ENCODE measurements at regions not wholly inside any gene's neighbourhood (a gene's known extent, or its start where the extent isn't known, plus 50 kb on each side); places are given as distances from the start of the nearest gene placed in this dataset.

DNA sequence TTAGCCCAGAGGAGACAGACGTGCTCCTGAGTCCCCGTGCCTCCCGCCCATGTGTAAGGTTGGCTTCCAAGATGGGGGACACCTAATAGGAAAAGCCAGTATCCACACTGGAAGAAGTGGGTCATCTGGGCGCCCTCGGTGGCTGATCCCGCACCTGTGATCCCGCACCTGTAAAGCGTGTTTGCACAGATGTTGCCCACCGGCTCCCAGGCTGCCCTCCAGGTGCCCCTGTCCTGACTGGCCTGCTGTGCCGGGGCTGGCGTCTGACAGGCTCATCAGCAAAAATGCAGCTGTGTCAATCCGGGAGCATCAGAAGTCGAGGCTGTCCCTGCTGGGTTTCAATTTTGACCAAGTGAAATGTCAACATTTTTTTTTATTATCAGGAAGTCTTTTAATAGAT lies 88.5 kb downstream of the IRX1 start:
- no peaks in the 10 kb centered on the region for H3K27me3 ChIP-seq (ENCODE audit: control insufficient read depth, insufficient read depth, low read length)
- no peak overlapping the region for H3K27ac ChIP-seq (ENCODE audit: low read length)
- peaks cover 1% of the 10 kb centered on the region; the same call in 1 of the 2 replicates for H3K4me1 ChIP-seq (ENCODE audit: control insufficient read depth, insufficient read depth, low read length)
- no CpG with 5 or more reads among the region's 13 CpGs for WGBS (ENCODE audit: insufficient coverage, insufficient read length)
- DNase-seq (ENCODE audit: low read depth, low spot score): no peak
- H3K36me3 ChIP-seq (ENCODE audit: control insufficient read depth, insufficient read depth, low read length): no peaks in the 10 kb centered on the region
- H3K9me3 ChIP-seq (ENCODE audit: control insufficient read depth, insufficient read depth, low read length): no peaks in the 10 kb centered on the region
- H3K4me3 ChIP-seq (ENCODE audit: low read length): no peak overlapping the region

DNA sequence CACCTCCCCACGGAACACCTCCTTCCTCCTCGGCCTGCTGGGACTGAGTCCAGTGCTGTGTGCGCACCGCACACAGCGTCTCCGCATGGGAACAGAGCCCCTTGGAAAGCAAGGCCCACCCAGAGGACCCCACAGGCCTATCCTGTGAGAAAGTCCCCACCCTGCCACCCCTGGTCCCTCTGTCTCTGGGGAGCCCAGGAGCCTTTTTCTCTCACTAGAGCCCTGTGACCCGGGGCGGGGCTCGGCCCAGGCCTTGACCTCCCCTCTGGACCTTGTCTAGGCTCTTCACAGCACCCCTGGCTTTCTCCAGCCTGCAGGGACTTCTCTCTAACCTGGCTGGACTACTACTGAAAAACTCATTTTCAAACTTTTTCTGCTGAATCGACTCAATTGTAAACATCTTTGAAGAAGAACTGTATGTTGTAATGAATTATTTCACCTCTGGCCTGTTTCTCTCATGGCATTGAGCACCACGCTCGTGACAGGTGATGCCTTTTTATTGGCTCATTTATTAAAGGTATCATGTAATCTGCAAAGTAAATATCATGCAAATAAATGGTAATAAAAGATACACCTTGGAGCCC lies 89.2 kb downstream of the IRX1 start:
- no CpG with 5 or more reads among the region's 12 CpGs for WGBS (ENCODE audit: insufficient coverage, insufficient read length)
- H3K9me3 ChIP-seq (ENCODE audit: control insufficient read depth, insufficient read depth, low read length): no peaks in the 10 kb centered on the region
- H3K4me3 ChIP-seq (ENCODE audit: low read length): no peak overlapping the region
- H3K36me3 ChIP-seq (ENCODE audit: control insufficient read depth, insufficient read depth, low read length): no peaks in the 10 kb centered on the region
- peaks cover 1% of the 10 kb centered on the region; the same call in 1 of the 2 replicates for H3K4me1 ChIP-seq (ENCODE audit: control insufficient read depth, insufficient read depth, low read length)
- DNase-seq (ENCODE audit: low read depth, low spot score): no peak
- H3K27ac ChIP-seq (ENCODE audit: low read length): no peak overlapping the region
- H3K27me3 ChIP-seq (ENCODE audit: control insufficient read depth, insufficient read depth, low read length): no peaks in the 10 kb centered on the region

DNA sequence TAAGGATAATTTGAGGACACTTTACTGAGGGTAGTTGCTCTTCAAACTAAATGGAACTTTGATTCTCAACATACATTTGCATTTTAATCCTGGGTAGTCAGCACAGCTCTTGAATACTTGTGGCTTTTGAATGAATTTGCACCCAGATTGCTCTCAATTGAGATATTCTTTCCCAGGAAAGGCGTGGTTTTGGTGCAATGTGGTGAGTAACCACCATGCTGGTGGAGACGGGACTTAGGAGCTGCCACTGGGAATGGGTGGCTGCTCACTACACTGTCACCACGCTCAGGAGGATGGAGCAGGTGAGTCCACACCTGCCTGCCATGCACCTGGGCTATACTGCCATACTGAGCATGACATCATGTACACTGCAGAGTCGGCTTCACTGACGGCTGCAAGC lies 99.2 kb downstream of the IRX1 start:
- H3K27ac ChIP-seq (ENCODE audit: low read length): no peak overlapping the region
- no peak overlapping the region for H3K4me3 ChIP-seq (ENCODE audit: low read length)
- H3K9me3 ChIP-seq (ENCODE audit: control insufficient read depth, insufficient read depth, low read length): no peaks in the 10 kb centered on the region
- no peaks in the 10 kb centered on the region for H3K4me1 ChIP-seq (ENCODE audit: control insufficient read depth, insufficient read depth, low read length)
- WGBS (ENCODE audit: insufficient coverage, insufficient read length): no CpG with 5 or more reads among the region's 5 CpGs
- DNase-seq (ENCODE audit: low read depth, low spot score): no peak
- H3K36me3 ChIP-seq (ENCODE audit: control insufficient read depth, insufficient read depth, low read length): no peaks in the 10 kb centered on the region
- H3K27me3 ChIP-seq (ENCODE audit: control insufficient read depth, insufficient read depth, low read length): no peaks in the 10 kb centered on the region

DNA sequence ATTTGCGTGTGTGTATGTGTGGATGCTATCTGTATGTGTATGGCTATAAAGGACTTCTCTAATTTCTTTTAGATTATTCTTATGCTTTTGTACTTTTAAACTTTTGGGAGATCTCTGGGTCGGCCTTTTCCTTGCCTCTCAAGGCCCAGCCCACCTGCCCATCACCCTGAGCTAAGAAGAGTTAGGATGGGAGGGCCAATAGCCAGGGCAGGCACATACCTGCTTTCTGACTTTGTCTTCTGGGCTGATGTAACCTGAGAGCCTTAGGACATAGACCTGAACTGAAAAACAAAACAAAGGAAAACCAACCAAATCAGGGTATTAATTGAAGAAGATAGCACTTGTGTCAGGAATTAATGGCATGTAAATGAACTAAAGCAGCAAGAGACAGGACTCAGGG lies 100.2 kb downstream of the IRX1 start:
- WGBS (ENCODE audit: insufficient coverage, insufficient read length): 100% methylated on average over 1 of the region's 2 CpGs
- no peaks in the 10 kb centered on the region for H3K9me3 ChIP-seq (ENCODE audit: control insufficient read depth, insufficient read depth, low read length)
- H3K27me3 ChIP-seq (ENCODE audit: control insufficient read depth, insufficient read depth, low read length): no peaks in the 10 kb centered on the region
- H3K36me3 ChIP-seq (ENCODE audit: control insufficient read depth, insufficient read depth, low read length): no peaks in the 10 kb centered on the region
- no peak for DNase-seq (ENCODE audit: low read depth, low spot score)
- no peak overlapping the region for H3K4me3 ChIP-seq (ENCODE audit: low read length)
- no peak overlapping the region for H3K27ac ChIP-seq (ENCODE audit: low read length)
- H3K4me1 ChIP-seq (ENCODE audit: control insufficient read depth, insufficient read depth, low read length): no peaks in the 10 kb centered on the region

DNA sequence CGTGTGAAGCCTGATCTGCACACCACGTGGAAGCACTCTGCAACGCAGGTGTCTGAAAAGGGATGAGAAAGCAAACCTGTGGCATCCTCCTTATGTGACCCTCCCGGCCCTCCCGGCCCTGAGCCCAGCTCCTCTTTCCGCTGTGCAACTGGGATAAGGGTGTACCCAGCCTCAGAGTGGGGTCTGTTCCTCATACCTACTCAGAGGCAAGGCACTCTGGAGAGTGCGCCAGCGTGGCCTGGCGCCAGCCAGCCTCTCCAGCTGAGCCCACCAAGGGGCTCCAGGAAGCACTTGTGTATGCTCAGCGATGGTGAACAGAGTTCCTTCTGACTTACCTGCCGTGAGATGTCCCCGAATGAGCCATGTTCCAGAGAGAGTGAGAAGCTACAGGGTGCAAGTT lies 102.8 kb downstream of the IRX1 start:
- no peaks in the 10 kb centered on the region for H3K36me3 ChIP-seq (ENCODE audit: control insufficient read depth, insufficient read depth, low read length)
- H3K27ac ChIP-seq (ENCODE audit: low read length): no peak overlapping the region
- H3K27me3 ChIP-seq (ENCODE audit: control insufficient read depth, insufficient read depth, low read length): no peaks in the 10 kb centered on the region
- no peak overlapping the region for H3K4me3 ChIP-seq (ENCODE audit: low read length)
- no peak for DNase-seq (ENCODE audit: low read depth, low spot score)
- H3K4me1 ChIP-seq (ENCODE audit: control insufficient read depth, insufficient read depth, low read length): no peaks in the 10 kb centered on the region
- H3K9me3 ChIP-seq (ENCODE audit: control insufficient read depth, insufficient read depth, low read length): no peaks in the 10 kb centered on the region
- no CpG with 5 or more reads among the region's 12 CpGs for WGBS (ENCODE audit: insufficient coverage, insufficient read length)

DNA sequence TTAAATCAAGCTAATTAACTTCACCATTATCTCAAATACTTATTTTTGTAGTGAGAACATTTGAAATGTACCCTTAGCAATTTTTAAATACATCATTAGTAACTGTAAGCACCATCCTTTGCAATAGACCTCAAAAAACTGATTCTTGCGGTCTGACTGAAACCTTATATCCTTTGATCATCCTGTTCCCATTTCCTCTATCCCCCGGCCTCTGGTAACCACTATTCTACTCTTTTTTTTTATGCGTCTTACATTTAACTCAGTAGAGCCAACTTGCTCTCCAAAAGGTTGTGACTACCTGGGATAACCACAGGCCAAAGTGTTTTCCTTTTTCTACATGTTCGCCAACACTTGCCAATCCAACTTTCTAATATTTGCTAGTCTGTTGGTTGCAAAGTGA lies 106.1 kb downstream of the IRX1 start:
- no peak for DNase-seq (ENCODE audit: low read depth, low spot score)
- no peaks in the 10 kb centered on the region for H3K27me3 ChIP-seq (ENCODE audit: control insufficient read depth, insufficient read depth, low read length)
- H3K9me3 ChIP-seq (ENCODE audit: control insufficient read depth, insufficient read depth, low read length): no peaks in the 10 kb centered on the region
- no peak overlapping the region for H3K4me3 ChIP-seq (ENCODE audit: low read length)
- no peak overlapping the region for H3K27ac ChIP-seq (ENCODE audit: low read length)
- WGBS (ENCODE audit: insufficient coverage, insufficient read length): no CpG with 5 or more reads among the region's 4 CpGs
- H3K36me3 ChIP-seq (ENCODE audit: control insufficient read depth, insufficient read depth, low read length): no peaks in the 10 kb centered on the region
- H3K4me1 ChIP-seq (ENCODE audit: control insufficient read depth, insufficient read depth, low read length): no peaks in the 10 kb centered on the region; the same call in 1 of the 2 replicates

DNA sequence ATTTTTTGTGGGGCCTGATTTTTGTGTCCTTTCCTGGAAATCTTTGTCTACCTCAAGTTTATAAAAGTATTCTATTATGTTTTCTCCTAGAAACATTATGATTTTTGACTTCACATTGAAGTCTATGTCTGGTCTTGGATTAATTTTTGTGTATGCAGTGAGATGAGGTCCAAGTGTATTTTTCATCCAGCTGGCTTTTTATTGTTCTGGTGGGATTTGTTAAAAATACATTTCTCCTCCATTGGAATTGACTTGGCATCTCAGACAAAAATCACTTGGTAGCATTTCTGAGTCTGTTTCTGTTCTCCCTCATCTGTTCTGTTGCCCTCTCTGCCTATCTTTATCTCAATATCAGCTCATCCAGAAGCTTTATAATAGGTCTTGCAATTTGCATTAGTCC lies 109.0 kb downstream of the IRX1 start:
- no peak for DNase-seq (ENCODE audit: low read depth, low spot score)
- Histone ChIP-seq H3K27me3 (ENCODE audit: control insufficient read depth, insufficient read depth, low read length) (no peaks in the 10 kb centered on the region), H3K4me3 (ENCODE audit: low read length) (no peak overlapping the region), H3K4me1 (ENCODE audit: control insufficient read depth, insufficient read depth, low read length) (no peaks in the 10 kb centered on the region; the same call in 1 of the 2 replicates), H3K27ac (ENCODE audit: low read length) (no peak overlapping the region), H3K36me3 (ENCODE audit: control insufficient read depth, insufficient read depth, low read length) (no peaks in the 10 kb centered on the region), H3K9me3 (ENCODE audit: control insufficient read depth, insufficient read depth, low read length) (no peaks in the 10 kb centered on the region)

DNA sequence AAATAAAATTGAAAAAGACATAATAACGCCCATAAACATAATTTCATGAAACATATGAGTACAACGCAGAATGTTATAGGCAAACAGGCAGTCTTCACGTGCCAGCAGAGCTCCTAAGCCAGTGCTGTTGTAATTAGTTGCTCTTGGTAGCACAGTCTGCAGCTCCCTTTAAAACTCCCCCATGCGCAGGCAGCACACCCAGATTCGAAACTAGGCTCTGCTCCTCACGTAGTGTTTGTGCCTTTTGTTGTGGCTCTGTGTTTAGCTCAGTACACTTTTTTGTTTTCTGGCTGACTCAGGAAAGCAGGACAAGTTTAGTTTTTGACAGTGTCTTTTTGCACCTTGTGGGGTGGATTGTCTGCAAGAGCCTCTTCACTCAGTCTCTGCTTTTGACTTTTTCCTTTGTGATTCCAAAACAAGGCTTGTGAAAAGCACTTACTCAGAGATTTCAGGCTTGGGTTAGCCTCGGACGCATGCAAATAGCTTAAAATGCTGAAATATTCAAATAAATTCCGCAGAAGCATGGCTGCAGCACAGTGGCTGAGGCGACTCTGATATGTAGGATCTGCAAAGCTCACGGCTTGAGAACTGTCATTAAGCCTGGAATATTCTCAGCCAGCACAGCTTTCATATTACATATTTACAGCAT lies 113.6 kb downstream of the IRX1 start:
- Histone ChIP-seq H3K4me3 (ENCODE audit: low read length) (no peak overlapping the region), H3K27ac (ENCODE audit: low read length) (no peak overlapping the region)
- WGBS (ENCODE audit: insufficient coverage, insufficient read length): no CpG with 5 or more reads among the region's 11 CpGs

DNA sequence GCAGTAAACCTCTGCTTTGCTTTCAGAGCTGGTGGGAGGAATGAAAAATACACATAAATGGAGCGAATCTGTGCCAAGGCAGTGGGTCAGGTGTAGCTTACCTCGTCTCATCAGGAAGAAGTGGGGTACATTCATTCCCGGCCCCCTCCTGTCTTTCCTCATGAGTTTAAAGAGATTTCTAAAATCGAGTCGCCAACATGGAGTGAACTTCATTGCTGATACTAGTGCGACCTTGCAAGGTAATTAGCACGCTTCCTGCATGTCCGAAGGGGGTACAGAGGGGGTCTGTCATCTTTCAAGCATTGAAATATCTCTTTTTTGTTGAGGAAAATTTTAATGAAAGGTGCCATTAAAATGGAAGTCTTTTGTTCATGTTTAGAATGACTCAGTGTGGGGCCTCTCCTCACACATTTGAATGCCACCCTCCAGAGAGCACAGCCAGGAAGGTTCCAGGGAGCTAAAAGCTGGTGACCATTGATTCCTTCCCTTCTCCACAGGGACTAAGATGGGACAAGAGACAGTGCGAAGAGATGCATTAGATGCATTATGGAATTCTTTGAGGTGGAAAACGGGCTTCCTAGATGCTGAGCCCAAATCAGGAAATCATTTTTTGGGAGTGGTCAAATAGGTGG lies 114.2 kb downstream of the IRX1 start:
- WGBS (ENCODE audit: insufficient coverage, insufficient read length): no CpG with 5 or more reads among the region's 10 CpGs
- no peaks in the 10 kb centered on the region for H3K27me3 ChIP-seq (ENCODE audit: control insufficient read depth, insufficient read depth, low read length)
- no peaks in the 10 kb centered on the region for H3K9me3 ChIP-seq (ENCODE audit: control insufficient read depth, insufficient read depth, low read length)
- no peak for DNase-seq (ENCODE audit: low read depth, low spot score)
- H3K27ac ChIP-seq (ENCODE audit: low read length): no peak overlapping the region
- H3K4me3 ChIP-seq (ENCODE audit: low read length): no peak overlapping the region
- no peaks in the 10 kb centered on the region; the same call in 1 of the 2 replicates for H3K4me1 ChIP-seq (ENCODE audit: control insufficient read depth, insufficient read depth, low read length)
- H3K36me3 ChIP-seq (ENCODE audit: control insufficient read depth, insufficient read depth, low read length): no peaks in the 10 kb centered on the region

More for the DNA sequence above, 113.6 kb downstream of the IRX1 start:
- H3K4me1 ChIP-seq (ENCODE audit: control insufficient read depth, insufficient read depth, low read length): no peaks in the 10 kb centered on the region; the same call in 1 of the 2 replicates
- no peak for DNase-seq (ENCODE audit: low read depth, low spot score)
- H3K36me3 ChIP-seq (ENCODE audit: control insufficient read depth, insufficient read depth, low read length): no peaks in the 10 kb centered on the region
- no peaks in the 10 kb centered on the region for H3K27me3 ChIP-seq (ENCODE audit: control insufficient read depth, insufficient read depth, low read length)
- no peaks in the 10 kb centered on the region for H3K9me3 ChIP-seq (ENCODE audit: control insufficient read depth, insufficient read depth, low read length)

DNA sequence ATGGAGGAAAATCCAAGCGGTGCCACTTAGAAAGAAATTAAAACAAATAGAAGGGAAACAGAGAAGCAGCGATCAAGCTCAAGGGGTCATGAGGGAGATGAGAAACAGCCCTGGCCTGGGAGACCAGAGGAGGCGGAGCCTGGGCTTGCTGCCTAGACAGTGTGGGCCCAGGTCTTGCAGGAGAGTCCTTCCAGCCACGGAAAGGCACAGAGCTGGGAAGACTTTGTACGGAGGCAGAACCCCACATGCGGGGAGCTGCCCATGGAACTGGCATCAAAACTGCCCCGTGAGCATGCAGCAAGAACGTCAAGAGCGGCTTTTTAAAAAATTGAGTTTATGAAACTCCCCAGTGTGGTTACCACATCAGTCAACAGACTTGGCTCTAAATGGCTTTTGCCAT lies 119.4 kb downstream of the IRX1 start:
- no CpG with 5 or more reads among the region's 9 CpGs for WGBS (ENCODE audit: insufficient coverage, insufficient read length)
- Histone ChIP-seq H3K27ac (ENCODE audit: low read length) (no peak overlapping the region), H3K36me3 (ENCODE audit: control insufficient read depth, insufficient read depth, low read length) (no peaks in the 10 kb centered on the region), H3K4me3 (ENCODE audit: low read length) (no peak overlapping the region), H3K9me3 (ENCODE audit: control insufficient read depth, insufficient read depth, low read length) (no peaks in the 10 kb centered on the region), H3K27me3 (ENCODE audit: control insufficient read depth, insufficient read depth, low read length) (no peaks in the 10 kb centered on the region), H3K4me1 (ENCODE audit: control insufficient read depth, insufficient read depth, low read length) (no peaks in the 10 kb centered on the region; the same call in 1 of the 2 replicates)
- no peak for DNase-seq (ENCODE audit: low read depth, low spot score)

Measured in iPS DF 6.9 (cell line).